GM19452 (cell line): ENCODE measurements at regions not wholly inside any gene's neighbourhood (a gene's known extent, or its start where the extent isn't known, plus 50 kb on each side); places are given as distances from the start of the nearest gene placed in this dataset.
"Not testable (repeated sequence)": the region's sequence is repeated elsewhere in the genome, so short reads cannot be mapped to it uniquely, and the experiment has no call there.

Experiments used
- ATAC-seq: cut with Tn5 transposase; IDR thresholded peaks from one replicate; pipeline ENCODE4 v1.9.1; 2021; ENCODE audit not compliant: unreplicated experiment

DNA sequence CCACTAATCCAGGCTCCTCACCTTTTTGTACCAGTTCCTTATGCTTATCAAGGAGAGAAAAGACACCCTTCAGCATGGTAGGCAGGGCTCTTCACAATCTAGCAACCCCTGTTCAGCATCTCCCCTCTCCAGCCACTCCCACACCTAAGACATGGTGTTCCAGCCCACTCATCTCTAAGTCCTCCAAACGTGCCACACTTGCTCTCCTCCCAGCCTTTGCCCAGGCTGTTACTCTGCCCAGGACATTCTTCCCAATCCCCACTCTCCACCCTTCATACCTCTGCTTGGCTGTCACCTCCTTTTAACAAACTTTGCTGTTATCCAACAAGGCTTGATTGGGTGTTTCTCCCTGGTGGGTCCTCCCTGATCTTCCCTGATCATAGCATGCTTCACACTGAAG, 270.6 kb upstream of the CHAC2 start:
- no peak for ATAC-seq

GRCh38 chr2:53493210-53493609, 274.4 kb upstream of the CHAC2 start:
- ATAC-seq, result no peak

DNA sequence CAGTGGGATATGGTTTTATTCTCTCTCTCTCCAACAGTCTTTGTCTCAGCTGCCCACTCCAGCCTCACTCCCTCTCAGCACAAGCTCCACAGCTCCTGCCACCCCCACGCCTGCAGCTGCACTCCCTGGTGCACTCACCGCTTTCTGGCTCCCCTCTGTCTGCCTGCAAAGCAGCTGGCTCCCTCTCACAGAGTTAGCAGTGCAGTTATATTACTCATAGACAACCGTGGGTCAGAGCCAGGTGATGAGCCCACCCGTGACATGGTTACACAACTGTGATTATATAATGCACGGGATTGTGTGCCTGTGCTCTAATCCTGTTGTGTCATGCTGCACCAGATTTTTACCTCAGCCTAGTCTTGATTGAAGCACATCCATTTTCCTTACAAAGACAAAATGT, 276.9 kb upstream of the CHAC2 start:
- ATAC-seq, result no peak

GRCh38 chr2:53486185-53486899, 281.3 kb upstream of the CHAC2 start:
- ATAC-seq, result not testable (repeated sequence)

DNA sequence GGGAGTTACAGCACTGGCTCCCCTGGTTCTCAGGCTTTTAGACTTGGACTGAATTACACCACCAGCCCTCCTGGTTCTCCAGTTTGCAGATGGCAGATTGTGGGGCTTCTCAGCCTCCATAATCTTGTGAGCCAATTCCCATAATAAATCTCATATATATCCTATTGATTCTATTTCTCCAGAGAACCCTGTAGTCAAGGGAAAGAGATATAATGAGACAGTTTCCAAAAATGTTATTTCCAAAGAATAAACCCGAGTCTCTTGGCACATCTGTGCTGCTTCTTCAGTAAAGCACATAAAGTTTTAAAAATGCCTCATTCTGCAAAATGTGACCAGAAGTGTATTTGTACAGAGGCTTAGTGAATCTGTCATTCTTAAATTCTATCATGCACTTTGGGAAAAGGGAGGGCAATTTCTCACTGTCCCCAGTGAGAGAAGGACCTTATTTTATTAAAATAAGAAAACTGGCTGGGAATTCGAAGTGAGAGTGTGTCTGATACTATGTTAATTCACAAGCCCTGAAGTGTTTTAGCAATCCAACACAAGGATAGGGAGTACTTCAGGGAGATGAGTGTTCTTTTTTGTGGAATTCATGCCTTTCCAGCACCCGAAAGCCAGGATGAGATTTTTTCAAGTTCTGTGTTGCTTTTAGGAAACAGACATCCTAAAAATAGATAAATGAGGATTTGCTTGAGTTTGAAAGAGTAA, 282.4 kb upstream of the CHAC2 start:
- ATAC-seq, result no peak

DNA sequence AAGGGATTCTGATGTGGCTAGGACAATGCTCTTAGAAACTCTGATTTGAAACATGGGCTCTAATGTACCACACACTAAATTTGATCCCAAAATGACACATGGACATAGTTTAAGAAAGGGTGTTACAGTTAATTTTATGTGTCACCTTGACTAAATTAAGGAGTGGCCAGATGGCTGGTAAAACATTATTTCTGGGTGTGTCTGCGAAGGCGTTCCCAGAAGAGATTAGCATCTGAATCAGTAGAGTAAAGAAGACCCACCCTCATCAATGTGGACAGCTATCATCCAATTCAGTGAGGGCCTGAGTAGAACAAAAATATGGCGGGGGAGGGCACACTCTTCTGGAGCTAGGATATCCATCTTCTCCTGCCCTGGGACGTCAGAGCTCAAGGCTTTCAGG, 283.1 kb upstream of the CHAC2 start:
- no peak for ATAC-seq

GRCh38 chr2:53477517-53477916, 290.1 kb upstream of the CHAC2 start:
- no peak for ATAC-seq

GRCh38 chr2:53476834-53477233, 290.8 kb upstream of the CHAC2 start:
- no peak for ATAC-seq

DNA sequence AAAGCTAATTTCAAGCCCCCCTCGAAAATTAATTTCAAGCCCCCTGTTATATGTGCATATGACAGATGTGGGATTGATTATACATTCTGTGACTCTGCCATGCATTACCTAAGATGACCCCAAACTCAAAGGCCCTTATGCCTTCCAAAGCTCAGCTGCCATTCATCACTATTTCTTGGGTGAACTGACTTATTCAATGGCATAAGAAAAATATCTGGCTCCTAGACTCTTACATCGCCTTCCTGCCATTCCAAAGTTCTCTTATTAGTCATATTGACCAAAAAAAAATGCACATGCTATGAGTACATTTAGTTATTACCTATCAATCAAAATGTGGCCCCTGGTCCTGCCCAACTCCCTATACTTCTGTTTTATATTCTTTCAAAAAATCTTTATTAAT, 291.8 kb upstream of the CHAC2 start:
- ATAC-seq, result no peak

- ATAC-seq, result no peak
These were observed 292.3 kb upstream of the CHAC2 start for GRCh38 chr2:53475321-53475720.

- no peak for ATAC-seq
These were observed 292.7 kb upstream of the CHAC2 start for GRCh38 chr2:53474914-53475313.

DNA sequence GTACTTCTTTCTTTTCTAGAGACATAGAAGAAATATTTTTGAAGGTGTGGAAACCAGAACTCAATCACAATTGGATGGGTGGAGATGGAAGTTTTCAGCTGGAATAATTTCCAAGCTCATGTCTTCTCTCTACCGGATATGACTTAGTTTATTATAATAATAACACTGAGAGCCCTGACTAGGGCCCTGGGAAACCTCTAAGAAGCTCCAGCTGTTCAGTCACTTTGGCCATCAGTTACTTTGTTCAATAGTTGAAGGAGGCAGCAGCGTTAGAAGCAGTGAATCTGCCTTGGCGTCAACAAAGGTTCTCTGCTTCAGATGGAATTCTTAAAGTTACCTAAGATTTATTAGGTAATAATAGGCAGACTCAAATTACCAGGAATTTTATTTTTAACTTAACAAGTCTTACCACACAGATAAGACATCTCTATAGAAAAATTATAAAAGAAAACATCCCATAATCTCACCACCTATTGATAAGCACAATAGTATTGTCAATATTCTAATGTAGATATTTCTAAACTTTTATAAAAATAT, 293.8 kb upstream of the CHAC2 start:
- no peak for ATAC-seq

DNA sequence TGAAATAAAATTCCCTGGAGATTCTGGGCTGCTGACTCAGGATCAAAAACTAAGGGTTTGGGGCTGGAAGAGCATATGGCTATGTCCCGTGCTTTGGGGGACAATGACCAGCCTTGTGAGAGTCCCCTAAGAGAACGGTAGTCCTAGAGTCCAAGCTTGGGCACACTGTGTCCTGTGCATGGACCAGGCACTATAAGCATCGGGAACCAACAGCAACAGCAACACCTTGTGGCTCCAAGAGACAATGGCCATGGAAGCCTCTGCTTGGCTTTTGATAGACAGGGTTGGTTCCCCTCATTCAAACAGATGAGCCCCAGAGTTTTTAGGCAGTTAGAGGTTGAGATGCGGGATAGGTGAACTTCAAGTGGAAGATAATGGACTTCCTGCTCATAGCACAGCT, 294.4 kb upstream of the CHAC2 start:
- no peak for ATAC-seq

DNA sequence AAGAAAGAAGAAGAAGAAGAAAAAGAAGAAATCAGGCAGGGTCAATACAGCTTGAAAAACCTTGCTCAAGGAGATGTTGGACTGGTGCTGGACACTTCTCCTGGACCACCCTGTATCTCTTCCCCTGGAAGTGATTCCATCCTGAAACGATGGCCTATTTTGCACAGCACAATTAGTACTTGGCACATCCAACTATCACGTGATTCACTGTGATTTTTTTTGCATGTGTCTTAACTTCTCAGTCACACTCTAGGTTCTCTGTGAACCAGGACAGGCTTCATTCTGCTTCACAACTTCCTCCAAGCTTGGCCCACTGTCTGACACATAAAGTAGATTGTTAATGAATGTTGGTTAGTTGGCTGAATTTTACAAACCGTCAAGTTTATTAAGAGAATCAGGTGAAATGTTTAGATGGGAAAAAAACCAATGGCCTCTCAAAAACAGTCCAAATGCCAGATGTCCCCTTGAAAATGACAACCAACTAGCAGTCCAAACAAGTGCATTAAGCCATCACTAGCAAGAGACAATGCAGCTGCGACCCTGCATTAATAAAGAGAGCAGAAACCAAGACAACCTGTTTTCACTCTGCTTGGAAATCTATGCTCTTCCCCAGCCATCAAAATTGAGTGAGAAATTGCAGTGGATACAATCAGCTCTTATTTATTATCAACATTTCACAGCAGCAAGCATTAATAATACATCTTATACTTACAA, 300.0 kb upstream of the CHAC2 start:
- no peak for ATAC-seq

DNA sequence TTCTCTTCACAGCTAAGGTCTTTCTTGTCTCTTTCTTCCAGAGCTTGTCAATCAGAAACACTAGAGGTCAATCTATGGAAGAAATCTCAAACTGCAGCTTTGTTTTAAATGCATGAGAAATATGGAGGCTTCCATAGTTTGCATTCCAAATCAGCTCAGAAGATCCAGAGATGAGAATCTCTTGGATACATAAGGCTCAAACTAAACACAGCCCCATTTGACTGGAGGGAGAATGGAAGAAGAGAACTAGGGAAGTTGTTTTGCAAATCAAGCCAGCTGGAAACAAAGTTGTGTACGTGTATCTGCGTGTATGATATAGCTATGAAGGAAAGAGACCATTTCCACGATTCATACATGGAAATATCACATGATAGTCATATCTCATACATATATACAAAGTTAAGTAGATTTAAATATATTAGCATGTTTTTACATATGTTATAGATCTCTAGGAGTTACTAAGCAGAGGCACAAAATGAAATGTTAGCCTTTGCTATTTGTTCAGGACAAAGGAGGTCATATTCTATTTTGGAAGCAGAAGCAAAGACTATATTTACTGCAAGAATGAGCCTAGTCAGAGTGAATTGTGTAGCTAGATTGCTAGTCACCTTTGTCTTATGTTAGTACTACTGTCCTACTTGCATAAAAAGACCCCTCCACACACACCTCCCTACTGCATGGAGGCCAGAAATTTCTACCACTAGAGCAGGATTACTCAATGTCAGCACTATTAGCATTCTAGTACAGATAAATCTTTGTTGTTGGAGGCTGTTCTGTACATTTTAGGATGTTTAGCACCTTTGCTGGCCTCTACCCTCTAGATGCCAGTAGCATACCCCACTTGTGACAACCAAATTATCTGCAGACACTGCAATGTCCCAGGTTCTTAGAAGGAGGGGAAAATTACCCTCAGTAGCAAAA, 303.5 kb upstream of the CHAC2 start:
- ATAC-seq, result no peak

DNA sequence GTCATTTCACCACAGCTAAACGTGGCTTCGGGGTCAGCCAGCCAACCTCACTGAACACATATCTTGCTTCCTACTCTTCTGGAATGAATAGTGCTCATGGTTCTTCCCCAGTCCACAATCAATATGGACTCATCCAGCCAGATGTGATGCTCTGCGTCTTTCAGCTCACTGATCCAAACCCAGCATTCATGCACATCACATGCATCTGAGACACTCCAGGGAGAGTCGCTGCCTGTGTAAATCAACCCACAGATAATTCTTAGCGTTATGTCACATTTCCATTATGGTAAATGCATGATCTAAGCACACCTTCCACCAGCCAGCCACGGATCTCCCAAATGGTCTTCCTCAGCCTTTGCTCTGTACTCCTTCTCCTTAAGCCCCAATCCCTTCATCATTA, 306.7 kb upstream of the CHAC2 start:
- no peak for ATAC-seq

DNA sequence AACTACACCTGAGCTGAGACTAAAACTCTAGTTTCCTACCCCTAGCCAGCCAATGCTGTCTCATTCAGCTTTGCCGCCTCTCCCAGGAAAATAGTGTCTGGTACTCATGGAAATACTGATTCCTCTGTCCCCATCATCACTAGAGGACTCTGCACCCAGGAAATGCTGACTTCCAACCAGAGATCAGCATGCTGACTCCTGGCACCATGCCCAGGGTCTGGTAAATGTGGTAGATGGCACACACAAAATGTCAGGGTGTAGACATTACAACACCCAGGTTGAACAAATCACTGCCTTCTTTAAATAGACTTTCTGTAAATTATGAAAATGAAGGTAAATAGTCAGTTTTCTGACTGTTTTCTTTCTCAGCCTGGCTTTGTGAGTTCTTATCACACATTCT, 307.3 kb upstream of the CHAC2 start:
- no peak for ATAC-seq

- ATAC-seq, result no peak
These were observed 312.5 kb upstream of the CHAC2 start for GRCh38 chr2:53455094-53455493.

GRCh38 chr2:53452957-53453748, 314.5 kb upstream of the CHAC2 start:
- ATAC-seq, result no peak

DNA sequence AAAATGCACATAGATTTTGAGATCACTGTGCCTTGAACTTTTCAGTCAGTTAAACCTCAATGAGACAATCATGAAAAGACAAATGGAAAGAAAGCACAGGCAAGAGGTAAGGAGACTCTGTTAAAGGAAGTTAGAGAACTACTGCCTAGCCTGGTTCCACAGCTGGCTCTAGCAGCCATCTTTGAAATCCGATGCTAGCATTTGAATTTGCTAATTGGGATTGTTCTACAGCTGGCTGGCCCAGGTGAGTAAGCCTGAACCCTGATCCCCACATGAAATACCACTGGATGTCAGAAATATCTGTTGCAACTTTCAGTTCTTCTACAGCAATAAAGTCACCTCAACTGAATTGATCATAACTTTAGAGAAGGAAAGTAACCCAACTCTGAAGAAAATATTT, 315.2 kb upstream of the CHAC2 start:
- ATAC-seq, result no peak
